ENCODE measurements at regions not wholly inside any gene's neighbourhood (a gene's known extent, or its start where the extent isn't known, plus 50 kb on each side); places are given as distances from the start of the nearest gene placed in this dataset.

- no peak overlapping the region for H3K4me2 ChIP-seq (ENCODE audit: insufficient read depth, low read length)
- FAIRE-seq: no peak
- in situ Hi-C loops (cut with MboI): no loop called here
- ChIA-PET POLR2A (interaction anchor here (0.7 kb wide), 1 partner anchor 10 kb away, joined by 3 read pairs; no protein-coding TSS in a partner anchor), CTCF (ENCODE audit: low intra/inter-chr PET ratio) (no interaction called here)
- no peaks in the 10 kb centered on the region for H3K79me2 ChIP-seq (ENCODE audit: control insufficient read depth, insufficient read depth, low read length)
- no peaks in the 10 kb centered on the region for H3K9me3 ChIP-seq (replicated peaks; ENCODE audit: control insufficient read depth, insufficient read depth, low read depth, low read length)
- 1% methylated on average over 12 of the region's 12 CpGs for WGBS (ENCODE audit: insufficient coverage, low coverage, missing lambda C conversion rate)
- BruUV-seq (replicated peaks): no TSS peak
- H4K20me1 ChIP-seq (replicated peaks; ENCODE audit: control insufficient read depth, insufficient read depth, low read length): no peaks in the 10 kb centered on the region; the same call in 1 of the 2 replicates
- peaks cover 10 to 34% of the 10 kb centered on the region in 2 experiments; a peak in 4 of 5 replicates for H3K27me3 ChIP-seq (ENCODE audit: control insufficient read depth in 2 of 2, insufficient read depth in 2 of 2, low read length in 2 of 2)
- no peak overlapping the region for H3K4me3 ChIP-seq
- H2AFZ ChIP-seq (ENCODE audit: low read depth, low read length): no peak overlapping the region
- H3K4me1 ChIP-seq (replicated peaks in 1 of 2; ENCODE audit: control insufficient read depth in 2 of 2, insufficient read depth in 2 of 2, low read length in 2 of 2): 0 out of 5 replicates have a peak, but pooled peaks cover 0 to 2% of the 10 kb centered on the region in 2 experiments
- H3K9me1 ChIP-seq (ENCODE audit: control insufficient read depth, insufficient read depth, low read length): no peaks in the 10 kb centered on the region
- H3K36me3 ChIP-seq (ENCODE audit: control insufficient read depth, insufficient read depth, low read length): no peaks in the 10 kb centered on the region
- H3K27ac ChIP-seq (ENCODE audit: extremely low read depth, low read depth, low read length): no peak overlapping the region
- peak in 1 of 3 experiments; percentile 13; a peak in 1 of 6 replicates for TF ChIP-seq CTCF (IDR thresholded peaks at IDR 0.05 in 2 of 3, conservative IDR thresholded peaks at IDR 0.05 in 1 of 3; ENCODE audit: insufficient read depth in 2 of 3, low read depth in 1 of 3, low read length in 3 of 3)
- TF ChIP-seq, protein P1, sequence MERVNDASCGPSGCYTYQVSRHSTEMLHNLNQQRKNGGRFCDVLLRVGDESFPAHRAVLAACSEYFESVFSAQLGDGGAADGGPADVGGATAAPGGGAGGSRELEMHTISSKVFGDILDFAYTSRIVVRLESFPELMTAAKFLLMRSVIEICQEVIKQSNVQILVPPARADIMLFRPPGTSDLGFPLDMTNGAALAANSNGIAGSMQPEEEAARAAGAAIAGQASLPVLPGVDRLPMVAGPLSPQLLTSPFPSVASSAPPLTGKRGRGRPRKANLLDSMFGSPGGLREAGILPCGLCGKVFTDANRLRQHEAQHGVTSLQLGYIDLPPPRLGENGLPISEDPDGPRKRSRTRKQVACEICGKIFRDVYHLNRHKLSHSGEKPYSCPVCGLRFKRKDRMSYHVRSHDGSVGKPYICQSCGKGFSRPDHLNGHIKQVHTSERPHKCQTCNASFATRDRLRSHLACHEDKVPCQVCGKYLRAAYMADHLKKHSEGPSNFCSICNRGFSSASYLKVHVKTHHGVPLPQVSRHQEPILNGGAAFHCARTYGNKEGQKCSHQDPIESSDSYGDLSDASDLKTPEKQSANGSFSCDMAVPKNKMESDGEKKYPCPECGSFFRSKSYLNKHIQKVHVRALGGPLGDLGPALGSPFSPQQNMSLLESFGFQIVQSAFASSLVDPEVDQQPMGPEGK (CRISPR knock-in tag; IDR thresholded peaks at IDR 0.05; ENCODE audit: borderline replicate concordance): no peak
- no peak for ATAC-seq
- no peak overlapping the region for H3K9ac ChIP-seq (ENCODE audit: insufficient read depth in 1 of 2, low read depth in 2 of 2, low read length in 2 of 2)
- intact Hi-C loops (cut with micrococcal nuclease): no loop called here
- DNase-seq (ENCODE audit: extremely low read depth in 1 of 4, low spot score in 3 of 4): no peak
Measured at GRCh38 chr20:59471653-59472421, 132.5 kb upstream of the PHACTR3 start.

All from K562 (cell line).